ENCODE measurements at regions not wholly inside any gene's neighbourhood (a gene's known extent, or its start where the extent isn't known, plus 50 kb on each side); places are given as distances from the start of the nearest gene placed in this dataset.
"Not testable (repeated sequence)": the region's sequence is repeated elsewhere in the genome, so short reads cannot be mapped to it uniquely, and the experiment has no call there.

GRCh38 chr4:59712470-59712869 lies 1487.7 kb upstream of the ADGRL3 start:
- 73 to 87% (median 86%) methylated on average over 1 of the region's 1 CpG for WGBS, 5 donors
- intact Hi-C loops (cut with DNase I; ENCODE audit: low total_unique reads) = no loop called here
- H3K4me3 ChIP-seq = no peak overlapping the region
- no peak overlapping the region for H3K27ac ChIP-seq
- peaks cover 0 to 5% (median 0%) of the 10 kb centered on the region in 4 donors for H3K4me1 ChIP-seq
- H3K36me3 ChIP-seq = no peaks in the 10 kb centered on the region
- H3K9me3 ChIP-seq = no peaks in the 10 kb centered on the region
- DNase-seq = no peak
- TF ChIP-seq EP300 (IDR thresholded peaks at IDR 0.05) = no peak
- TF ChIP-seq CTCF (IDR thresholded peaks at IDR 0.05) = no peak
- no peak for TF ChIP-seq POLR2AphosphoS5 (IDR thresholded peaks at IDR 0.05)
- no peak for TF ChIP-seq POLR2A (IDR thresholded peaks at IDR 0.05)
- no peaks in the 10 kb centered on the region for H3K27me3 ChIP-seq

- DNase-seq; H3K4me1 ChIP-seq; H3K4me3 ChIP-seq; H3K27ac ChIP-seq; intact Hi-C loops (cut with DNase I; ENCODE audit: low total_unique reads); H3K27me3 ChIP-seq; H3K36me3 ChIP-seq: not testable (repeated sequence)
- peaks cover 0 to 13% (median 5%) of the 10 kb centered on the region in 4 donors for H3K9me3 ChIP-seq
- WGBS, 5 donors = 85 to 91% (median 90%) methylated on average over 8 to 9 of the region's 9 CpGs
Measured at GRCh38 chr4:59724286-59724685, 1475.8 kb upstream of the ADGRL3 start.

GRCh38 chr4:59727745-59728144 lies 1472.4 kb upstream of the ADGRL3 start:
- WGBS, 5 donors = 90 to 98% (median 95%) methylated on average over 1 of the region's 1 CpG
- Histone ChIP-seq H3K36me3 (no peaks in the 10 kb centered on the region), H3K4me3 (no peak overlapping the region), H3K27me3 (no peaks in the 10 kb centered on the region), H3K27ac (no peak overlapping the region), H3K9me3 (peaks cover 0 to 10% (median 2%) of the 10 kb centered on the region in 4 donors), H3K4me1 (no peaks in the 10 kb centered on the region)
- TF ChIP-seq EP300 (IDR thresholded peaks at IDR 0.05) = no peak
- no peak for TF ChIP-seq POLR2A (IDR thresholded peaks at IDR 0.05)
- TF ChIP-seq CTCF (IDR thresholded peaks at IDR 0.05) = no peak
- no peak for TF ChIP-seq POLR2AphosphoS5 (IDR thresholded peaks at IDR 0.05)
- no peak for DNase-seq
- intact Hi-C loops (cut with DNase I; ENCODE audit: low total_unique reads) = no loop called here

GRCh38 chr4:59728496-59728895 lies 1471.6 kb upstream of the ADGRL3 start:
- 67 to 84% (median 69%) methylated on average over 1 of the region's 1 CpG for WGBS, 5 donors
- no peaks in the 10 kb centered on the region for H3K36me3 ChIP-seq
- no peaks in the 10 kb centered on the region for H3K4me1 ChIP-seq
- H3K4me3 ChIP-seq = no peak overlapping the region
- DNase-seq = no peak
- H3K9me3 ChIP-seq = peaks cover 0 to 10% (median 2%) of the 10 kb centered on the region in 4 donors
- no peak overlapping the region for H3K27ac ChIP-seq
- intact Hi-C loops (cut with DNase I; ENCODE audit: low total_unique reads) = no loop called here
- H3K27me3 ChIP-seq = no peaks in the 10 kb centered on the region
- TF ChIP-seq POLR2AphosphoS5 (IDR thresholded peaks at IDR 0.05) (no peak), POLR2A (IDR thresholded peaks at IDR 0.05) (no peak), EP300 (IDR thresholded peaks at IDR 0.05) (no peak), CTCF (IDR thresholded peaks at IDR 0.05) (no peak)

- no peak overlapping the region for H3K27ac ChIP-seq
- no peaks in the 10 kb centered on the region for H3K4me1 ChIP-seq
- no peaks in the 10 kb centered on the region for H3K36me3 ChIP-seq
- DNase-seq = no peak
- TF ChIP-seq POLR2A (IDR thresholded peaks at IDR 0.05) (no peak), CTCF (IDR thresholded peaks at IDR 0.05) (no peak), EP300 (IDR thresholded peaks at IDR 0.05) (no peak), POLR2AphosphoS5 (IDR thresholded peaks at IDR 0.05) (no peak)
- intact Hi-C loops (cut with DNase I; ENCODE audit: low total_unique reads) = no loop called here
- H3K27me3 ChIP-seq = no peaks in the 10 kb centered on the region
- H3K9me3 ChIP-seq = peaks cover 0 to 4% (median 2%) of the 10 kb centered on the region in 4 donors
- 76 to 89% (median 82%) methylated on average over 2 of the region's 2 CpGs for WGBS, 5 donors
- no peak overlapping the region for H3K4me3 ChIP-seq
Measured at GRCh38 chr4:59729321-59729720, 1470.8 kb upstream of the ADGRL3 start.
